CD4-positive, alpha-beta T cell (primary cell): ENCODE measurements at regions not wholly inside any gene's neighbourhood (a gene's known extent, or its start where the extent isn't known, plus 50 kb on each side); places are given as distances from the start of the nearest gene placed in this dataset.
"Not testable (repeated sequence)": the region's sequence is repeated elsewhere in the genome, so short reads cannot be mapped to it uniquely, and the experiment has no call there.

Experiments
- ATAC-seq: fragments of 200-7000 bp; cut with Tn5 transposase; one replicate; pipeline ENCODE4 v1.10.0; 2022; ENCODE audit warnings: mild to moderate bottlenecking; ENCODE audit not compliant: poor library complexity
- CTCF ChIA-PET: fragments of 350-600 bp; sonication (Branson Sonifier 250); formaldehyde crosslinking; loops from one replicate; lab custom pipeline; 2021; ENCODE audit warnings: antibody characterized with exemption, inconsistent platforms; lab: Charles Lee
- POLR2A ChIA-PET: fragments of 350-600 bp; sonication (Branson Sonifier 250); formaldehyde crosslinking; loops from one replicate; lab custom pipeline; 2021; ENCODE audit warnings: antibody characterized with exemption, inconsistent platforms; lab: Charles Lee
- DNase-seq, 14 experiments: peaks; one replicate each; pipeline ENCODE4 v3.0.0-alpha.2; 2013 to 2020; ENCODE audit warnings: mixed read lengths in 2 of 14
- H3K27ac ChIP-seq, 2 donors: one replicate each; pipeline versions ENCODE4 v1.5.1 to v1.7.0; 2013; ENCODE audit warnings: low read length in 2 of 2, low read depth in 1 of 2, mild to moderate bottlenecking in 1 of 2
- H3K27me3 ChIP-seq, 2 experiments: 1 replicate in 1 of 2; 2 replicates in 1 of 2; pipeline versions ENCODE4 v1.6.1 to v1.7.0; 2013; ENCODE audit warnings: low read length in 2 of 2, control low read depth in 1 of 2, mild to moderate bottlenecking in 1 of 2, moderate library complexity in 1 of 2; ENCODE audit not compliant: insufficient read depth in 2 of 2, control insufficient read depth in 1 of 2
- H3K36me3 ChIP-seq: one replicate; pipeline ENCODE4 v1.6.1; 2013; ENCODE audit warnings: low read length, control low read depth; ENCODE audit not compliant: insufficient read depth
- H3K4me1 ChIP-seq: one replicate; pipeline ENCODE4 v1.6.1; 2013; ENCODE audit warnings: low read length, control low read depth; ENCODE audit not compliant: insufficient read depth
- H3K4me3 ChIP-seq: one replicate; pipeline ENCODE4 v1.5.1; 2013; ENCODE audit warnings: mild to moderate bottlenecking, low read length, moderate library complexity
- H3K9me3 ChIP-seq, 2 experiments: 1 replicate in 1 of 2; 2 replicates in 1 of 2; pipeline versions ENCODE4 v1.6.1 to v1.7.0; 2013; ENCODE audit warnings: low read length in 2 of 2, mild to moderate bottlenecking in 2 of 2, control low read depth in 1 of 2, moderate library complexity in 1 of 2; ENCODE audit not compliant: control insufficient read depth in 1 of 2, insufficient read depth in 1 of 2
- H3K27ac Mint-ChIP-seq: one replicate; pipeline ENCODE4 v1.8.0; 2020; ENCODE audit warnings: mixed read lengths
- H3K27me3 Mint-ChIP-seq: one replicate; pipeline ENCODE4 v1.8.0; 2021; ENCODE audit warnings: mixed read lengths
- H3K36me3 Mint-ChIP-seq: one replicate; pipeline ENCODE4 v1.8.0; 2021; ENCODE audit warnings: low read depth, mixed read lengths
- H3K4me1 Mint-ChIP-seq: one replicate; pipeline ENCODE4 v1.8.0; 2021; ENCODE audit warnings: low read depth, mixed read lengths
- H3K4me3 Mint-ChIP-seq: one replicate; pipeline ENCODE4 v1.8.0; 2020; ENCODE audit warnings: mild to moderate bottlenecking, mixed read lengths
- H3K9me3 Mint-ChIP-seq: one replicate; pipeline ENCODE4 v1.8.0; 2020; ENCODE audit warnings: mixed read lengths
- intact Hi-C, 2 experiments: fragments of 100-400 bp; cut with DNase I in 1 of 2; cut with micrococcal nuclease in 1 of 2; formaldehyde crosslinking; loops; one replicate each; pipeline versions ENCODE4 v1.15.1 to v1.9.0; 2023 to 2025; cut with DNase I, micrococcal nuclease
- TF ChIP-seq, protein P1 (sequence below): fragments of 200-600 bp; IDR thresholded peaks from one replicate; pipeline ENCODE4 v1.8.0; 2022; ENCODE audit warnings: antibody characterized with exemption, mild to moderate bottlenecking

DNA sequence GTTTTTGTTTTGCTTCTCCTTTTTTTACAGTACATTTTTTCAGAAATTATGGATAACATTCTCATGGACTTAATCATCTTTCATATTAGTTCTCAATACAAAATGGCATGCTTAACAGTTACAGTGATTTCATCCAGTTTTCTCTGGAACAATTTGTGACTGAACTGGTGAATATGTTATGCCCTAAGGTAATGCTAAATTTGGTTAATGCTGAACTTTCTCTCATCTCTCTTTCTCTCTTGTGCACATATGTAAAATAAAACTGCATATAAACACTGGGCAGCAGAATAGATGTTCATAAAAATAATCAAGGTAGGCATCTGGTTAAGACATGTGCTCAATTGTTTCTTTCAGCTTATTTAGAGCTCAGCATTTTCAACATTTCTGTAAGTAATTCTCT lies 196.3 kb upstream of the TMEFF2 start:
- H3K27me3 ChIP-seq, result no peaks in the 10 kb centered on the region
- Mint-ChIP-seq H3K4me3 (no peak overlapping the region), H3K27me3 (no peaks in the 10 kb centered on the region), H3K9me3 (no peaks in the 10 kb centered on the region), H3K4me1 (no peaks in the 10 kb centered on the region), H3K36me3 (no peaks in the 10 kb centered on the region), H3K27ac (no peak overlapping the region)
- H3K27ac ChIP-seq, result no peak overlapping the region
- no peaks in the 10 kb centered on the region for H3K36me3 ChIP-seq
- H3K4me3 ChIP-seq, result no peak overlapping the region
- POLR2A ChIA-PET, result no interaction called here
- DNase-seq (no peak), ATAC-seq (no peak)
- H3K9me3 ChIP-seq, result no peaks in the 10 kb centered on the region
- TF ChIP-seq, protein P1, sequence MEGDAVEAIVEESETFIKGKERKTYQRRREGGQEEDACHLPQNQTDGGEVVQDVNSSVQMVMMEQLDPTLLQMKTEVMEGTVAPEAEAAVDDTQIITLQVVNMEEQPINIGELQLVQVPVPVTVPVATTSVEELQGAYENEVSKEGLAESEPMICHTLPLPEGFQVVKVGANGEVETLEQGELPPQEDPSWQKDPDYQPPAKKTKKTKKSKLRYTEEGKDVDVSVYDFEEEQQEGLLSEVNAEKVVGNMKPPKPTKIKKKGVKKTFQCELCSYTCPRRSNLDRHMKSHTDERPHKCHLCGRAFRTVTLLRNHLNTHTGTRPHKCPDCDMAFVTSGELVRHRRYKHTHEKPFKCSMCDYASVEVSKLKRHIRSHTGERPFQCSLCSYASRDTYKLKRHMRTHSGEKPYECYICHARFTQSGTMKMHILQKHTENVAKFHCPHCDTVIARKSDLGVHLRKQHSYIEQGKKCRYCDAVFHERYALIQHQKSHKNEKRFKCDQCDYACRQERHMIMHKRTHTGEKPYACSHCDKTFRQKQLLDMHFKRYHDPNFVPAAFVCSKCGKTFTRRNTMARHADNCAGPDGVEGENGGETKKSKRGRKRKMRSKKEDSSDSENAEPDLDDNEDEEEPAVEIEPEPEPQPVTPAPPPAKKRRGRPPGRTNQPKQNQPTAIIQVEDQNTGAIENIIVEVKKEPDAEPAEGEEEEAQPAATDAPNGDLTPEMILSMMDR, result no peak
- intact Hi-C loops, result no loop called here
- CTCF ChIA-PET, result no interaction called here
- H3K4me1 ChIP-seq, result no peaks in the 10 kb centered on the region

DNA sequence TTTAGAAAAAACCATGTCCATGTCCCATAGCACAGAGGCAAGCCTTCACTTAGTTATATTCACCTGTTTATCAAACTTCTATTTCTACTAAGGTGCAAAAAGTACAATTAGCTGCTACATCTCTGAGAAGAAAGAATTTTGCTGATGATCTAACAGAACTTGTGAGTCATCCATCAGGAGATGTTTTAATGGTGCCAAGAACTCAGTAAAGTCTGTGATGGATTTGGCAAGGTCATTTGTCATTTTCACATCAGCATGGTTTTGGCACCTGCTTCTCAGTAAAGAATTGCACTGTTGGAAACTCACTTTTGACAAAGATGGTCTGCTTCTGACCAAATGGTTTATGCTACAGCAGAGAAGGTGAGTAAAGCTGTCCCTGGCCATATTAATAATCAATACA lies 195.7 kb upstream of the TMEFF2 start:
- Mint-ChIP-seq H3K9me3 (no peaks in the 10 kb centered on the region), H3K4me1 (no peaks in the 10 kb centered on the region), H3K27ac (no peak overlapping the region), H3K36me3 (no peaks in the 10 kb centered on the region), H3K4me3 (no peak overlapping the region), H3K27me3 (no peaks in the 10 kb centered on the region)
- ATAC-seq (no peak), DNase-seq (no peak)
- POLR2A ChIA-PET, result no interaction called here
- no peaks in the 10 kb centered on the region for H3K4me1 ChIP-seq
- CTCF ChIA-PET, result no interaction called here
- H3K4me3 ChIP-seq, result no peak overlapping the region
- intact Hi-C loops, result no loop called here
- TF ChIP-seq, protein P1, result no peak
- no peak overlapping the region for H3K27ac ChIP-seq
- no peaks in the 10 kb centered on the region for H3K27me3 ChIP-seq
- no peaks in the 10 kb centered on the region for H3K9me3 ChIP-seq
- H3K36me3 ChIP-seq, result no peaks in the 10 kb centered on the region

DNA sequence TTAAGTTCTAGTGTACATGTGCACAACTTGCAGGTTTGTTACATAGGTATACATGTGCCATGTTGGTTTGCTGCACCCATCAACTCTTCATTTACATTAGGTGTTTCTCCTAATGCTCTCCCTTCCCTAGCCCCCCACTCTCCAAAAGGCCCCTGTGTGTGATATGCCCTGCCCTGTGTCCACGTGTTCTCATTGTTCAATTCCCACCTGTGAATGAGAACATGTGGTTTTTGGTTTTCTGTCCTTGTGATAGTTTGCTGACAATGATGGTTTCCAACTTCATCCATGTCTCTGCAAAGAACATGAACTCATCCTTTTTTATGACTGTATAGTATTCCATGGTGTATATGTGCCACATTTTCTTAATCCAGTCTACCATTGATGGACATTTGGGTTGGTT lies 189.5 kb upstream of the TMEFF2 start:
- DNase-seq, H3K4me3 Mint-ChIP-seq, ATAC-seq, H3K9me3 ChIP-seq, H3K27ac ChIP-seq, H3K36me3 Mint-ChIP-seq, H3K36me3 ChIP-seq, POLR2A ChIA-PET, H3K9me3 Mint-ChIP-seq, H3K4me1 ChIP-seq, H3K27me3 ChIP-seq, H3K27ac Mint-ChIP-seq, intact Hi-C loops, H3K4me1 Mint-ChIP-seq, H3K27me3 Mint-ChIP-seq, H3K4me3 ChIP-seq, CTCF ChIA-PET: not testable (repeated sequence)

DNA sequence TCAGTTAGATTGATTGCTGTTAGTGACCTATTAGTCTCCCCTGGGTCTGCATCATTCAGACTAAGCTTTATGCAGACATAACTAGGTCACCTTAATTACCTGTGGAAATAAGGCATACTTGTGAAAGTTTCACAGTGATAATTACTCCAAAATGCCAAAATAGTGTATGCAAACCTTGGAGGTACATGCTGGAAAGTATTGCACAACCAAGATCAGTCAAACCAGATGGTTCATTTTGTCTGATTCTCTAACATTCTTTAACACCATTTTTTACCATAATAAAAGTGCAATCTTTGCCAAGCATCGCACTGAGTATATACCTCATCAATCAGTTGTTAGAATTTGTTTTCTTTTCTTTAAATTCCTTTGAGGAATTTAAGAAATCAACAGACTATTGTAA lies 186.3 kb upstream of the TMEFF2 start:
- ChIA-PET POLR2A (no interaction called here), CTCF (no interaction called here)
- Mint-ChIP-seq H3K4me1 (no peaks in the 10 kb centered on the region), H3K9me3 (no peaks in the 10 kb centered on the region), H3K36me3 (no peaks in the 10 kb centered on the region), H3K27ac (no peak overlapping the region), H3K27me3 (no peaks in the 10 kb centered on the region), H3K4me3 (no peak overlapping the region)
- H3K9me3 ChIP-seq, result no peaks in the 10 kb centered on the region
- intact Hi-C loops, result no loop called here
- H3K27ac ChIP-seq, result no peak overlapping the region
- TF ChIP-seq, protein P1, result no peak
- DNase-seq, result no peak
- no peak overlapping the region for H3K4me3 ChIP-seq
- ATAC-seq, result no peak
- H3K36me3 ChIP-seq, result no peaks in the 10 kb centered on the region
- H3K4me1 ChIP-seq, result no peaks in the 10 kb centered on the region
- no peaks in the 10 kb centered on the region for H3K27me3 ChIP-seq
